ENCODE measurements at regions not wholly inside any gene's neighbourhood (a gene's known extent, or its start where the extent isn't known, plus 50 kb on each side); places are given as distances from the start of the nearest gene placed in this dataset.
"Not testable (repeated sequence)": the region's sequence is repeated elsewhere in the genome, so short reads cannot be mapped to it uniquely, and the experiment has no call there.

- DNase-seq (ENCODE audit: low read depth in 2 of 2), result no peak
These were observed 99.5 kb downstream of the KDM5D start for GRCh38 chrY:19644889-19645638.

- DNase-seq (ENCODE audit: low read depth in 2 of 2), result no peak
These were observed 106.7 kb downstream of the KDM5D start for GRCh38 chrY:19637651-19638347.

- DNase-seq (ENCODE audit: low read depth in 2 of 2), result no peak
These were observed 115.6 kb downstream of the KDM5D start for GRCh38 chrY:19628926-19629325.

- no peak for DNase-seq (ENCODE audit: low read depth in 2 of 2)
These were observed 122.1 kb downstream of the KDM5D start for GRCh38 chrY:19622392-19622791.

GRCh38 chrY:19621756-19622155 lies 122.8 kb downstream of the KDM5D start:
- DNase-seq (ENCODE audit: low read depth in 2 of 2), result no peak

GRCh38 chrY:19601113-19601512 lies 143.4 kb downstream of the KDM5D start:
- no peak for DNase-seq (ENCODE audit: low read depth in 2 of 2)

GRCh38 chrY:19600711-19601110 lies 143.8 kb downstream of the KDM5D start:
- no peak for DNase-seq (ENCODE audit: low read depth in 2 of 2)

GRCh38 chrY:19590235-19590634 lies 154.3 kb downstream of the KDM5D start:
- no peak for DNase-seq (ENCODE audit: low read depth in 2 of 2)

GRCh38 chrY:19589664-19590063 lies 154.9 kb downstream of the KDM5D start:
- DNase-seq (ENCODE audit: low read depth in 2 of 2), result no peak

- no peak for DNase-seq (ENCODE audit: low read depth in 2 of 2)
These were observed 157.2 kb downstream of the KDM5D start for GRCh38 chrY:19587311-19587710.

- DNase-seq (ENCODE audit: low read depth in 2 of 2), result not testable (repeated sequence)
These were observed 163.5 kb downstream of the KDM5D start for GRCh38 chrY:19580990-19581389.

- DNase-seq (ENCODE audit: low read depth in 2 of 2), result no peak
These were observed 166.1 kb downstream of the KDM5D start for GRCh38 chrY:19578281-19578874.

- DNase-seq (ENCODE audit: low read depth in 2 of 2), result no peak
These were observed 167.3 kb downstream of the KDM5D start for GRCh38 chrY:19577250-19577649.

- no peak for DNase-seq (ENCODE audit: low read depth in 2 of 2)
These were observed 169.6 kb downstream of the KDM5D start for GRCh38 chrY:19574939-19575338.

GRCh38 chrY:19573646-19574045 lies 170.9 kb downstream of the KDM5D start:
- DNase-seq (ENCODE audit: low read depth in 2 of 2), result no peak

- no peak for DNase-seq (ENCODE audit: low read depth in 2 of 2)
These were observed 173.5 kb downstream of the KDM5D start for GRCh38 chrY:19570999-19571398.

GRCh38 chrY:19567943-19568342 lies 176.6 kb downstream of the KDM5D start:
- no peak for DNase-seq (ENCODE audit: low read depth in 2 of 2)

- DNase-seq (ENCODE audit: low read depth in 2 of 2), result peak; percentile 49 to 75
These were observed 177.2 kb downstream of the KDM5D start for GRCh38 chrY:19567051-19567921.

GRCh38 chrY:19559161-19559560 lies 185.4 kb downstream of the KDM5D start:
- no peak for DNase-seq (ENCODE audit: low read depth in 2 of 2)

GRCh38 chrY:19549671-19550466 lies 194.7 kb downstream of the KDM5D start:
- no peak for DNase-seq (ENCODE audit: low read depth in 2 of 2)

Measured in stimulated activated CD4-positive, alpha-beta T cell treated with anti-CD3 and anti-CD28 coated beads, Interleukin-4, amount 100 ng/mL, for 48 hours (primary cell).